A549 (cell line): ENCODE measurements at regions not wholly inside any gene's neighbourhood (a gene's known extent, or its start where the extent isn't known, plus 50 kb on each side); places are given as distances from the start of the nearest gene placed in this dataset.

Source experiments
- ATAC-seq, 2 experiments: fragments of 200-7000 bp in 1 of 2; fragments of >200 bp in 1 of 2; cut with Nextera tagmentation in 1 of 2; cut with Tn5 transposase in 1 of 2; 3 replicates each; pipeline versions ENCODE4 v1.8.0 to v1.9.1; 2018 to 2020; ENCODE audit warnings: mild to moderate bottlenecking in 1 of 2, moderate library complexity in 1 of 2
- CTCF ChIA-PET: fragments of 300-600 bp; sonication (Branson Sonifier 250); formaldehyde crosslinking; extraction: SDS; loops from one replicate; lab custom pipeline; 2021; ENCODE audit warnings: antibody characterized with exemption, inconsistent platforms; lab: Yijun Ruan, JAX
- POLR2A ChIA-PET: fragments of 350-600 bp; formaldehyde crosslinking; extraction: SDS; loops from one replicate; lab custom pipeline; 2021; ENCODE audit warnings: antibody characterized with exemption, inconsistent platforms; lab: Yijun Ruan, JAX
- DNase-seq, 2 experiments: peaks; one replicate each; pipeline versions ENCODE4 v3.0.0 to v3.0.0-alpha.2; 2011 to 2016; ENCODE audit warnings: low read depth in 1 of 2, low spot score in 1 of 2
- FAIRE-seq: peaks from 2 replicates; lab custom pipeline; 2011; peaks lifted over from hg19 to GRCh38; lab: Jason Lieb, UNC
- H3K27ac ChIP-seq, 2 experiments: fragments of >200 bp; sonication (Bioruptor Twin); formaldehyde crosslinking; 3 replicates each; pipeline ENCODE4 v1.5.1; 2016 to 2017
- H3K4me1 ChIP-seq: fragments of >200 bp; sonication (Bioruptor Twin); formaldehyde crosslinking; 3 replicates; pipeline ENCODE4 v1.6.1; 2016
- H3K4me2 ChIP-seq: fragments of >200 bp; sonication (Bioruptor Twin); formaldehyde crosslinking; 3 replicates; pipeline ENCODE4 v1.6.1; 2016
- H3K4me3 ChIP-seq: fragments of >200 bp; sonication (Bioruptor Twin); formaldehyde crosslinking; 3 replicates; pipeline ENCODE4 v1.5.1; 2016
- H3K9me3 ChIP-seq: fragments of >200 bp; sonication (Bioruptor Twin); formaldehyde crosslinking; 3 replicates; pipeline ENCODE4 v1.6.1; 2016
- BHLHE40 ChIP-seq: IDR thresholded peaks from 2 replicates; pipeline ENCODE4 v1.6.1; 2012; ENCODE audit warnings: low read depth, low read length, inconsistent platforms
- CEBPB ChIP-seq, 2 experiments: fragments of >200 bp in 1 of 2; sonication (Bioruptor Twin) in 1 of 2; formaldehyde crosslinking in 1 of 2; IDR thresholded peaks; 2 replicates each; pipeline ENCODE4 v1.6.1; 2012 to 2016
- CHD4 ChIP-seq: fragments of 200-600 bp; sonication (generic); IDR thresholded peaks from 2 replicates; pipeline ENCODE4 v1.6.1; 2016; ENCODE audit warnings: antibody characterized with exemption, mild to moderate bottlenecking, borderline replicate concordance
- EHF ChIP-seq: fragments of 250-450 bp; sonication (Bioruptor Pico); IDR thresholded peaks from 2 replicates; pipeline ENCODE4 v1.5.0; 2020; ENCODE audit warnings: mild to moderate bottlenecking
- FOXS1 ChIP-seq: fragments of 250-450 bp; sonication (Bioruptor Pico); IDR thresholded peaks from 2 replicates; pipeline ENCODE4 v1.5.0; 2020; ENCODE audit warnings: mild to moderate bottlenecking, moderate library complexity
- HDAC2 ChIP-seq: fragments of 200-600 bp; sonication (generic); IDR thresholded peaks from 2 replicates; pipeline ENCODE4 v1.6.1; 2016
- HEYL ChIP-seq: fragments of 250-450 bp; sonication (Bioruptor Pico); IDR thresholded peaks from 2 replicates; pipeline ENCODE4 v1.8.0; 2021; ENCODE audit warnings: mild to moderate bottlenecking, moderate library complexity
- HOXA7 ChIP-seq: fragments of 250-450 bp; sonication (Bioruptor Pico); IDR thresholded peaks from 2 replicates; pipeline ENCODE4 v1.5.0; 2020; ENCODE audit warnings: mild to moderate bottlenecking, moderate library complexity
- HOXB13 ChIP-seq: fragments of 250-450 bp; sonication (Bioruptor Pico); IDR thresholded peaks from 2 replicates; pipeline ENCODE4 v1.5.0; 2020; ENCODE audit warnings: low read depth, mild to moderate bottlenecking, moderate library complexity
- KDM1A ChIP-seq: fragments of 200-600 bp; sonication (generic); IDR thresholded peaks from 2 replicates; pipeline ENCODE4 v1.6.1; 2016; ENCODE audit warnings: low read depth, mild to moderate bottlenecking
- KDM5A ChIP-seq: fragments of 200-600 bp; sonication (generic); IDR thresholded peaks from 2 replicates; pipeline ENCODE4 v1.6.1; 2016; ENCODE audit warnings: antibody characterized with exemption, mild to moderate bottlenecking
- MAFK ChIP-seq: fragments of 450-650 bp; IDR thresholded peaks from 2 replicates; pipeline ENCODE4 v1.6.1; 2014; ENCODE audit not compliant: partially characterized antibody
- MYC ChIP-seq: IDR thresholded peaks from 2 replicates; pipeline ENCODE4 v1.6.1; 2012; ENCODE audit warnings: mild to moderate bottlenecking, inconsistent platforms, low read length, improper control_type of control experiment, borderline replicate concordance
- NPAS2 ChIP-seq: fragments of 250-450 bp; sonication (Bioruptor Pico); IDR thresholded peaks from 2 replicates; pipeline ENCODE4 v1.8.0; 2022; ENCODE audit warnings: mild to moderate bottlenecking, moderate library complexity, borderline replicate concordance
- NR3C1 ChIP-seq: fragments of >200 bp; sonication (Bioruptor Twin); formaldehyde crosslinking; IDR thresholded peaks from 3 replicates; pipeline ENCODE4 v1.6.1; 2017
- PHF8 ChIP-seq: fragments of 200-600 bp; sonication (generic); IDR thresholded peaks from 2 replicates; pipeline ENCODE4 v1.6.1; 2016; ENCODE audit warnings: low read depth, mild to moderate bottlenecking, antibody characterized with exemption, moderate library complexity, borderline replicate concordance
- POLR2A ChIP-seq: IDR thresholded peaks from 2 replicates; pipeline ENCODE4 v1.6.1; 2012; ENCODE audit warnings: mild to moderate bottlenecking, low read length
- POLR2AphosphoS2 ChIP-seq: conservative IDR thresholded peaks from 2 replicates; pipeline ENCODE4 v1.6.1; 2012; ENCODE audit warnings: low read length, improper control_type of control experiment, inconsistent platforms
- RARB ChIP-seq: fragments of 250-450 bp; sonication (Bioruptor Pico); IDR thresholded peaks from 2 replicates; pipeline ENCODE4 v1.8.0; 2021; ENCODE audit warnings: mild to moderate bottlenecking, moderate library complexity
- RCOR1 ChIP-seq: fragments of 150-350 bp; IDR thresholded peaks from 2 replicates; pipeline ENCODE4 v1.6.1; 2014; ENCODE audit warnings: antibody characterized with exemption, low read length, low read depth
- RFX5 ChIP-seq: fragments of 450-650 bp; IDR thresholded peaks from 2 replicates; pipeline ENCODE4 v1.7.1; 2014; ENCODE audit warnings: antibody characterized with exemption, mild to moderate bottlenecking, moderate library complexity
- SMC3 ChIP-seq: fragments of >200 bp; sonication (Bioruptor Twin); formaldehyde crosslinking; IDR thresholded peaks from 3 replicates; pipeline ENCODE4 v1.6.1; 2018; ENCODE audit warnings: inconsistent platforms
- SREBF2 ChIP-seq: fragments of 450-650 bp; IDR thresholded peaks from 2 replicates; pipeline ENCODE4 v1.6.1; 2014; ENCODE audit warnings: mild to moderate bottlenecking, moderate library complexity
- TFCP2L1 ChIP-seq: fragments of 250-450 bp; sonication (Bioruptor Pico); IDR thresholded peaks from 2 replicates; pipeline ENCODE4 v1.5.0; 2021; ENCODE audit warnings: mild to moderate bottlenecking
- ZC3H11A ChIP-seq: fragments of 450-650 bp; IDR thresholded peaks from 2 replicates; pipeline ENCODE4 v1.6.1; 2014; ENCODE audit warnings: antibody characterized with exemption, mild to moderate bottlenecking
- WGBS: methylation state at CpG from one replicate; pipeline ENCODE4 v1.1.6; 2017; ENCODE audit errors: missing lambda C conversion rate; 5-methylcytosine and 5-hydroxymethylcytosine counted together
- TF ChIP-seq, protein P1 (sequence below): fragments of 200-600 bp; sonication (generic); IDR thresholded peaks from 2 replicates; pipeline ENCODE4 v1.6.1; 2016; ENCODE audit warnings: antibody characterized with exemption, mild to moderate bottlenecking, moderate library complexity
- TF ChIP-seq, protein P2 (sequence below): fragments of 150-350 bp; IDR thresholded peaks from 2 replicates; pipeline ENCODE4 v1.6.1; 2014; ENCODE audit warnings: low read depth, mild to moderate bottlenecking, low read length
- TF ChIP-seq, protein P3 (sequence below): IDR thresholded peaks from 2 replicates; pipeline ENCODE4 v1.6.1; 2012; ENCODE audit warnings: low read depth, borderline replicate concordance
- TF ChIP-seq, protein P4 (sequence below): IDR thresholded peaks from 2 replicates; pipeline ENCODE4 v1.6.1; 2012
- TF ChIP-seq, protein P5 (sequence below): IDR thresholded peaks from 2 replicates; pipeline ENCODE4 v1.6.1; 2012
- TF ChIP-seq, protein P6 (sequence below): fragments of 250-450 bp; sonication (Bioruptor Pico); IDR thresholded peaks from 2 replicates; pipeline ENCODE4 v1.5.0; 2020; ENCODE audit warnings: low read depth, mild to moderate bottlenecking, moderate library complexity
- TF ChIP-seq, protein P7 (sequence below): fragments of >200 bp; sonication (Bioruptor Twin); formaldehyde crosslinking; IDR thresholded peaks from 2 replicates; pipeline ENCODE4 v1.6.1; 2016

DNA sequence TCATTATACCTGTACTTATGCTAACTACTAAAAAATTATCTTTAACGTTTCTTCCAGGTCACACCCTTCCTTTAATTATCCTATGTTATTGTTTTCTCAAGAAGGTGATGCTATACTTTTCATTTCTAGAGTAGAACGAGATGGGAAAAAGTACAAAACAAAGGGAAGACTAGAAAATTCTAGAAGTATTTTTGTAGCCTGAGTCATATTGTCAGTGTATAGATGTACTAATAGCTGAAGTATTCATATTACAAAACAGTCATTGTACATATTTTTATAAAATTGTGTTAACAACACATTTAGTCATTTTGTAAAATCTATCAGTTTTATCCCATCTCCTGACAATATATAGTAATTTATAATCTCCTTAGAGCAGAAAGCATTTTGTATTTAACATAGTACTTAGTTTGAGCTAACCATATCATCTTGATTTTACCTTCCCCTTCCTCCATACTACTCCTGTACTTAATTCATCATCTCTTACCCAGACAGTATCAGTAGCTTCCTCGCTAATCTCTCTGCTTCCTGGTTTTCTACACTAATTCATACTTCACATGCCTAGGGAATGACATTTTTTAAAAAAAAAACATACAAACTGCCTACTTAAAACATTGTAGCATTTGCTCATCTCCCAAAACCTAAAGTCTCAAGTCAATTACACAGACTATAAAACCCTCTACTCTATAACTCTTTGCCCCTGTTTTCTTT lies 920.9 kb downstream of the RPS29 start:
- no peak for DNase-seq
- no peaks in the 10 kb centered on the region for H3K9me3 ChIP-seq
- WGBS: 4% methylated on average over 3 of the region's 3 CpGs
- H3K4me1 ChIP-seq: no peaks in the 10 kb centered on the region
- ATAC-seq: no peak
- H3K4me2 ChIP-seq: no peak overlapping the region
- ChIA-PET CTCF (no interaction called here), POLR2A (no interaction called here)
- FAIRE-seq: no peak
- no peak overlapping the region for H3K4me3 ChIP-seq
- H3K27ac ChIP-seq: no peak overlapping the region
- no peak for TF ChIP-seq CHD4
- no peak for TF ChIP-seq NPAS2 (CRISPR knock-in tag)
- no peak for TF ChIP-seq HDAC2
- TF ChIP-seq, protein P1, sequence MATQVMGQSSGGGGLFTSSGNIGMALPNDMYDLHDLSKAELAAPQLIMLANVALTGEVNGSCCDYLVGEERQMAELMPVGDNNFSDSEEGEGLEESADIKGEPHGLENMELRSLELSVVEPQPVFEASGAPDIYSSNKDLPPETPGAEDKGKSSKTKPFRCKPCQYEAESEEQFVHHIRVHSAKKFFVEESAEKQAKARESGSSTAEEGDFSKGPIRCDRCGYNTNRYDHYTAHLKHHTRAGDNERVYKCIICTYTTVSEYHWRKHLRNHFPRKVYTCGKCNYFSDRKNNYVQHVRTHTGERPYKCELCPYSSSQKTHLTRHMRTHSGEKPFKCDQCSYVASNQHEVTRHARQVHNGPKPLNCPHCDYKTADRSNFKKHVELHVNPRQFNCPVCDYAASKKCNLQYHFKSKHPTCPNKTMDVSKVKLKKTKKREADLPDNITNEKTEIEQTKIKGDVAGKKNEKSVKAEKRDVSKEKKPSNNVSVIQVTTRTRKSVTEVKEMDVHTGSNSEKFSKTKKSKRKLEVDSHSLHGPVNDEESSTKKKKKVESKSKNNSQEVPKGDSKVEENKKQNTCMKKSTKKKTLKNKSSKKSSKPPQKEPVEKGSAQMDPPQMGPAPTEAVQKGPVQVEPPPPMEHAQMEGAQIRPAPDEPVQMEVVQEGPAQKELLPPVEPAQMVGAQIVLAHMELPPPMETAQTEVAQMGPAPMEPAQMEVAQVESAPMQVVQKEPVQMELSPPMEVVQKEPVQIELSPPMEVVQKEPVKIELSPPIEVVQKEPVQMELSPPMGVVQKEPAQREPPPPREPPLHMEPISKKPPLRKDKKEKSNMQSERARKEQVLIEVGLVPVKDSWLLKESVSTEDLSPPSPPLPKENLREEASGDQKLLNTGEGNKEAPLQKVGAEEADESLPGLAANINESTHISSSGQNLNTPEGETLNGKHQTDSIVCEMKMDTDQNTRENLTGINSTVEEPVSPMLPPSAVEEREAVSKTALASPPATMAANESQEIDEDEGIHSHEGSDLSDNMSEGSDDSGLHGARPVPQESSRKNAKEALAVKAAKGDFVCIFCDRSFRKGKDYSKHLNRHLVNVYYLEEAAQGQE: no peak
- TF ChIP-seq SREBF2: no peak
- TF ChIP-seq, protein P2, sequence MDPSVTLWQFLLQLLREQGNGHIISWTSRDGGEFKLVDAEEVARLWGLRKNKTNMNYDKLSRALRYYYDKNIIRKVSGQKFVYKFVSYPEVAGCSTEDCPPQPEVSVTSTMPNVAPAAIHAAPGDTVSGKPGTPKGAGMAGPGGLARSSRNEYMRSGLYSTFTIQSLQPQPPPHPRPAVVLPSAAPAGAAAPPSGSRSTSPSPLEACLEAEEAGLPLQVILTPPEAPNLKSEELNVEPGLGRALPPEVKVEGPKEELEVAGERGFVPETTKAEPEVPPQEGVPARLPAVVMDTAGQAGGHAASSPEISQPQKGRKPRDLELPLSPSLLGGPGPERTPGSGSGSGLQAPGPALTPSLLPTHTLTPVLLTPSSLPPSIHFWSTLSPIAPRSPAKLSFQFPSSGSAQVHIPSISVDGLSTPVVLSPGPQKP: no peak
- no peak for TF ChIP-seq EHF
- no peak for TF ChIP-seq RARB
- TF ChIP-seq NR3C1: no peak
- TF ChIP-seq, protein P3, sequence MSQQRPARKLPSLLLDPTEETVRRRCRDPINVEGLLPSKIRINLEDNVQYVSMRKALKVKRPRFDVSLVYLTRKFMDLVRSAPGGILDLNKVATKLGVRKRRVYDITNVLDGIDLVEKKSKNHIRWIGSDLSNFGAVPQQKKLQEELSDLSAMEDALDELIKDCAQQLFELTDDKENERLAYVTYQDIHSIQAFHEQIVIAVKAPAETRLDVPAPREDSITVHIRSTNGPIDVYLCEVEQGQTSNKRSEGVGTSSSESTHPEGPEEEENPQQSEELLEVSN: no peak
- TF ChIP-seq POLR2AphosphoS2: no peak
- no peak for TF ChIP-seq KDM5A
- no peak for TF ChIP-seq FOXS1
- TF ChIP-seq BHLHE40: no peak
- no peak for TF ChIP-seq RFX5
- no peak for TF ChIP-seq HOXB13
- TF ChIP-seq, protein P4, sequence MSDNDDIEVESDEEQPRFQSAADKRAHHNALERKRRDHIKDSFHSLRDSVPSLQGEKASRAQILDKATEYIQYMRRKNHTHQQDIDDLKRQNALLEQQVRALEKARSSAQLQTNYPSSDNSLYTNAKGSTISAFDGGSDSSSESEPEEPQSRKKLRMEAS: no peak
- TF ChIP-seq, protein P5, sequence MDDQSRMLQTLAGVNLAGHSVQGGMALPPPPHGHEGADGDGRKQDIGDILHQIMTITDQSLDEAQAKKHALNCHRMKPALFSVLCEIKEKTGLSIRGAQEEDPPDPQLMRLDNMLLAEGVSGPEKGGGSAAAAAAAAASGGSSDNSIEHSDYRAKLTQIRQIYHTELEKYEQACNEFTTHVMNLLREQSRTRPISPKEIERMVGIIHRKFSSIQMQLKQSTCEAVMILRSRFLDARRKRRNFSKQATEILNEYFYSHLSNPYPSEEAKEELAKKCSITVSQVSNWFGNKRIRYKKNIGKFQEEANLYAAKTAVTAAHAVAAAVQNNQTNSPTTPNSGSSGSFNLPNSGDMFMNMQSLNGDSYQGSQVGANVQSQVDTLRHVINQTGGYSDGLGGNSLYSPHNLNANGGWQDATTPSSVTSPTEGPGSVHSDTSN: no peak
- TF ChIP-seq CEBPB (IDR thresholded peaks at IDR 0.05): no peak
- TF ChIP-seq, protein P6, sequence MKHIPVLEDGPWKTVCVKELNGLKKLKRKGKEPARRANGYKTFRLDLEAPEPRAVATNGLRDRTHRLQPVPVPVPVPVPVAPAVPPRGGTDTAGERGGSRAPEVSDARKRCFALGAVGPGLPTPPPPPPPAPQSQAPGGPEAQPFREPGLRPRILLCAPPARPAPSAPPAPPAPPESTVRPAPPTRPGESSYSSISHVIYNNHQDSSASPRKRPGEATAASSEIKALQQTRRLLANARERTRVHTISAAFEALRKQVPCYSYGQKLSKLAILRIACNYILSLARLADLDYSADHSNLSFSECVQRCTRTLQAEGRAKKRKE (CRISPR knock-in tag): no peak

DNA sequence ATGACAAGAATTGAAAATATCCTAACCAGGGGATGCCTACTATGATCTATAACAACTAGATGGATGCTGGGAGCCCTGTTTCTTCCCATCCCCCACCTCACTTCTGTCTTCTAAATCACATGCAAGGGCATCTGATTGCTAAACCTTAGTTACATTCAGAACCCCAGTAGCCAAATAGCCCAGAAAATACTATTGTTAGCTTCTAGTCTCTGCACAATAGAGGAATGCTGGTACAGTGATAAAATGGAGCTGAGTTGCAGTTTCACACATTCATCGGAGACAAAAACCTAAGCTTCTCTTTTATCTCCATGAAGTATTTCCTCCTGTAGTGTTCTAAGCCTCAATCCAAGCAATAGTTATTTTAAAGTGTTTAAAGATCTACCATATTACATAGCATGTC lies 942.9 kb downstream of the RPS29 start:
- TF ChIP-seq CEBPB (IDR thresholded peaks at IDR 0.05) (no peak), ZC3H11A (no peak), PHF8 (no peak), TFCP2L1 (CRISPR knock-in tag) (no peak), POLR2A (no peak), MYC (no peak), KDM1A (no peak), SMC3 (no peak), MAFK (no peak), HEYL (CRISPR knock-in tag) (no peak), HOXA7 (CRISPR knock-in tag) (no peak), RCOR1 (no peak)
- TF ChIP-seq, protein P5: no peak
- TF ChIP-seq, protein P7, sequence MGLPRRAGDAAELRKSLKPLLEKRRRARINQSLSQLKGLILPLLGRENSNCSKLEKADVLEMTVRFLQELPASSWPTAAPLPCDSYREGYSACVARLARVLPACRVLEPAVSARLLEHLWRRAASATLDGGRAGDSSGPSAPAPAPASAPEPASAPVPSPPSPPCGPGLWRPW: no peak
- Histone ChIP-seq H3K27ac (no peak overlapping the region), H3K4me3 (no peak overlapping the region), H3K4me2 (no peak overlapping the region), H3K4me1 (no peaks in the 10 kb centered on the region), H3K9me3 (no peaks in the 10 kb centered on the region)
- 89% methylated on average over 1 of the region's 1 CpG for WGBS
- no peak for FAIRE-seq
- ChIA-PET CTCF (no interaction called here), POLR2A (no interaction called here)
- no peak for ATAC-seq
- no peak for DNase-seq
